OCI-LY3 (cell line): ENCODE measurements at regions not wholly inside any gene's neighbourhood (a gene's known extent, or its start where the extent isn't known, plus 50 kb on each side); places are given as distances from the start of the nearest gene placed in this dataset.

Source experiments
- H2AFZ ChIP-seq: fragments of 200-600, 300-600 bp; shearing (Covaris generic); 2 replicates; pipeline ENCODE4 v1.6.0; 2014; ENCODE audit warnings: antibody characterized with exemption, low read depth, low read length
- H3K27ac ChIP-seq: fragments of 200-600, 300-600 bp; sonication (generic); 2 replicates; pipeline ENCODE4 v1.5.1; 2014; ENCODE audit warnings: mild to moderate bottlenecking, low read length, moderate library complexity, mixed read lengths
- H3K27me3 ChIP-seq: fragments of 200-600, 300-600 bp; sonication (generic); 2 replicates; pipeline ENCODE4 v1.6.1; 2014; ENCODE audit warnings: low read depth, low read length, mixed read lengths
- H3K36me3 ChIP-seq: fragments of 200-600, 300-600 bp; sonication (generic); replicated peaks from 2 replicates; pipeline ENCODE3; 2014; ENCODE audit warnings: low read depth, low read length, mixed read lengths
- H3K4me1 ChIP-seq: fragments of 300-600, 200-600 bp; sonication (generic); 2 replicates; pipeline ENCODE4 v1.6.1; 2014; ENCODE audit warnings: low read length, mixed read lengths
- H3K4me2 ChIP-seq: fragments of 200-600, 300-600 bp; sonication (generic); 2 replicates; pipeline ENCODE4 v1.6.1; 2014; ENCODE audit warnings: low read length, mixed read lengths
- H3K4me3 ChIP-seq: fragments of 300-600, 200-600 bp; sonication (generic); 2 replicates; pipeline ENCODE4 v1.5.1; 2014; ENCODE audit warnings: antibody characterized with exemption, mild to moderate bottlenecking, low read length, moderate library complexity
- H3K79me2 ChIP-seq: fragments of 300-600, 200-600 bp; shearing (Covaris generic); 2 replicates; pipeline ENCODE4 v1.6.1; 2014; ENCODE audit warnings: mild to moderate bottlenecking, low read length, mixed read lengths
- H3K9ac ChIP-seq: fragments of 300-600, 200-600 bp; shearing (Covaris generic); 2 replicates; pipeline ENCODE4 v1.6.0; 2014; ENCODE audit warnings: mild to moderate bottlenecking, low read length, moderate library complexity
- H3K9me3 ChIP-seq: fragments of 200-600, 300-600 bp; shearing (Covaris generic); 2 replicates; pipeline ENCODE4 v1.6.1; 2014; ENCODE audit warnings: low read length, mixed read lengths; ENCODE audit not compliant: insufficient read depth
- H4K20me1 ChIP-seq: fragments of 200-600, 300-600 bp; sonication (generic); 2 replicates; pipeline ENCODE4 v1.6.1; 2016; ENCODE audit warnings: low read length, mixed read lengths; ENCODE audit not compliant: insufficient read depth
- CTCF ChIP-seq: fragments of 200-600, 300-600 bp; sonication (generic); IDR thresholded peaks from 2 replicates; pipeline ENCODE4 v1.5.1; 2014; ENCODE audit warnings: antibody characterized with exemption, low read length, low read depth
- EZH2phosphoT487 ChIP-seq: fragments of 200-600 bp; shearing (Covaris generic); IDR thresholded peaks from 2 replicates; pipeline ENCODE4 v1.6.1; 2018; ENCODE audit warnings: antibody characterized with exemption, mixed run types, low read depth

- no peak for TF ChIP-seq EZH2phosphoT487
- no peak for TF ChIP-seq CTCF
- Histone ChIP-seq H2AFZ (no peak overlapping the region), H3K4me3 (no peak overlapping the region), H3K27ac (no peak overlapping the region), H3K4me1 (0 out of 2 replicates have a peak, but pooled peaks cover 2% of the 10 kb centered on the region), H3K9ac (no peak overlapping the region), H3K4me2 (no peak overlapping the region), H4K20me1 (no peaks in the 10 kb centered on the region), H3K36me3 (no peaks in the 10 kb centered on the region), H3K79me2 (no peaks in the 10 kb centered on the region), H3K9me3 (no peaks in the 10 kb centered on the region), H3K27me3 (no peaks in the 10 kb centered on the region)
Measured at GRCh38 chr13:75088915-75089314, 393.1 kb downstream of the TBC1D4 start.

GRCh38 chr13:75079226-75079625 is 402.7 kb downstream of the TBC1D4 start:
- Histone ChIP-seq H3K27me3 (no peaks in the 10 kb centered on the region), H3K9me3 (no peaks in the 10 kb centered on the region), H3K79me2 (no peaks in the 10 kb centered on the region), H3K9ac (no peak overlapping the region), H3K4me3 (no peak overlapping the region), H4K20me1 (no peaks in the 10 kb centered on the region), H3K27ac (no peak overlapping the region), H3K4me1 (no peaks in the 10 kb centered on the region), H3K4me2 (no peak overlapping the region), H3K36me3 (no peaks in the 10 kb centered on the region), H2AFZ (no peak overlapping the region)
- TF ChIP-seq EZH2phosphoT487 (no peak), CTCF (no peak)

GRCh38 chr13:75076476-75076875 is 405.5 kb downstream of the TBC1D4 start:
- H3K27ac ChIP-seq, result no peak overlapping the region
- no peaks in the 10 kb centered on the region for H3K27me3 ChIP-seq
- no peaks in the 10 kb centered on the region for H3K79me2 ChIP-seq
- no peak overlapping the region for H3K4me2 ChIP-seq
- TF ChIP-seq CTCF, result no peak
- TF ChIP-seq EZH2phosphoT487, result no peak
- no peak overlapping the region for H3K4me3 ChIP-seq
- H4K20me1 ChIP-seq, result no peaks in the 10 kb centered on the region
- no peak overlapping the region for H2AFZ ChIP-seq
- no peaks in the 10 kb centered on the region for H3K36me3 ChIP-seq
- no peaks in the 10 kb centered on the region for H3K4me1 ChIP-seq
- no peak overlapping the region for H3K9ac ChIP-seq
- no peaks in the 10 kb centered on the region for H3K9me3 ChIP-seq

- Histone ChIP-seq H3K4me1 (no peaks in the 10 kb centered on the region), H3K4me2 (no peak overlapping the region), H3K9me3 (no peaks in the 10 kb centered on the region), H2AFZ (no peak overlapping the region), H3K79me2 (no peaks in the 10 kb centered on the region), H3K4me3 (no peak overlapping the region), H3K27me3 (no peaks in the 10 kb centered on the region), H3K27ac (no peak overlapping the region), H4K20me1 (no peaks in the 10 kb centered on the region), H3K9ac (no peak overlapping the region), H3K36me3 (no peaks in the 10 kb centered on the region)
- TF ChIP-seq CTCF, result no peak
- TF ChIP-seq EZH2phosphoT487, result no peak
Measured at GRCh38 chr13:75073786-75074185, 408.2 kb downstream of the TBC1D4 start.
